GM12878 (cell line): ENCODE measurements at regions not wholly inside any gene's neighbourhood (a gene's known extent, or its start where the extent isn't known, plus 50 kb on each side); places are given as distances from the start of the nearest gene placed in this dataset.

Source experiments
- ATAC-seq: fragments of 200-7000 bp; cut with Tn5 transposase; 3 replicates; pipeline ENCODE4 v1.9.1; 2020; ENCODE audit warnings: mild to moderate bottlenecking, moderate library complexity
- BruUV-seq: library from RNA; stranded (reverse); fragments of 400-500 nt; replicated peaks from 2 replicates; lab custom pipeline; 2021; lab: Mats Ljungman, UMichigan
- CTCF ChIA-PET: fragments of 300-600 bp; sonication (Branson Sonifier 250); formaldehyde crosslinking; extraction: SDS; loops from one replicate; lab custom pipeline; 2021; ENCODE audit warnings: inconsistent platforms; lab: Yijun Ruan, JAX
- POLR2A ChIA-PET: fragments of 350-600 bp; formaldehyde crosslinking; extraction: SDS; loops from one replicate; lab custom pipeline; 2021; ENCODE audit warnings: inconsistent platforms; lab: Charles Lee
- RAD21 ChIA-PET: fragments of 300-600 bp; sonication (Branson Sonifier 250); formaldehyde crosslinking; loops from one replicate; lab custom pipeline; 2023; ENCODE audit warnings: antibody characterized with exemption; ENCODE audit not compliant: unreplicated experiment; lab: Charles Lee
- SMC1A ChIA-PET: fragments of 300-600 bp; sonication (Branson Sonifier 250); formaldehyde crosslinking; loops from one replicate; lab custom pipeline; 2023; ENCODE audit not compliant: unreplicated experiment, uncharacterized antibody; lab: Charles Lee
- DNase-seq: peaks from one replicate; pipeline ENCODE4 v3.0.0-alpha.2; 2011; ENCODE audit warnings: low read depth, low spot score
- FAIRE-seq: peaks from 3 replicates; lab custom pipeline; 2011; peaks lifted over from hg19 to GRCh38; lab: Jason Lieb, UNC
- H2AFZ ChIP-seq: 2 replicates; pipeline ENCODE4 v1.6.0; 2011; ENCODE audit warnings: low read depth, low read length, control low read depth; ENCODE audit not compliant: control insufficient read depth
- H3K27ac ChIP-seq: 2 replicates; pipeline ENCODE4 v1.5.1; 2011; ENCODE audit warnings: control low read depth; ENCODE audit not compliant: control insufficient read depth, insufficient read depth
- H3K27me3 ChIP-seq, 2 experiments: replicated peaks in 1 of 2; 2 replicates each; pipeline versions ENCODE4 v1.6.0 to v1.6.1; 2011; ENCODE audit warnings: low read length in 1 of 2; ENCODE audit not compliant: control insufficient read depth in 2 of 2, insufficient read depth in 2 of 2
- H3K36me3 ChIP-seq, 2 experiments: 2 replicates each; pipeline ENCODE4 v1.5.1; 2011; ENCODE audit warnings: low read length in 1 of 2; ENCODE audit not compliant: control insufficient read depth in 2 of 2, insufficient read depth in 2 of 2
- H3K4me1 ChIP-seq: 2 replicates; pipeline ENCODE4 v1.6.1; 2011; ENCODE audit warnings: mild to moderate bottlenecking, low read length, moderate library complexity, mixed read lengths; ENCODE audit not compliant: control insufficient read depth, insufficient read depth
- H3K4me2 ChIP-seq: 2 replicates; pipeline ENCODE4 v1.6.0; 2011; ENCODE audit warnings: control low read depth; ENCODE audit not compliant: control insufficient read depth, insufficient read depth
- H3K4me3 ChIP-seq: fragments of 200-600 bp; sonication (generic); 2 replicates; pipeline ENCODE4 v1.5.1; 2016
- H3K79me2 ChIP-seq: 2 replicates; pipeline ENCODE4 v1.6.0; 2011; ENCODE audit warnings: low read length; ENCODE audit not compliant: control insufficient read depth, insufficient read depth
- H3K9ac ChIP-seq: 2 replicates; pipeline ENCODE4 v1.8.0; 2011; ENCODE audit warnings: low read length, control low read depth, mixed read lengths; ENCODE audit not compliant: control insufficient read depth, insufficient read depth
- H3K9me3 ChIP-seq: replicated peaks from 3 replicates; pipeline ENCODE4 v1.5.1; 2011; ENCODE audit warnings: mild to moderate bottlenecking, low read length; ENCODE audit not compliant: control insufficient read depth, insufficient read depth
- H4K20me1 ChIP-seq: 2 replicates; pipeline ENCODE4 v1.6.0; 2011; ENCODE audit not compliant: control insufficient read depth, insufficient read depth
- ATF2 ChIP-seq: IDR thresholded peaks from 2 replicates; pipeline ENCODE4 v1.6.1; 2012; ENCODE audit warnings: low read length, inconsistent platforms
- BCL3 ChIP-seq: IDR thresholded peaks from 2 replicates; pipeline ENCODE4 v1.6.1; 2011; ENCODE audit warnings: borderline replicate concordance, low read depth, mild to moderate bottlenecking, moderate library complexity, low read length; ENCODE audit not compliant: insufficient read depth, poor library complexity, severe bottlenecking
- CHD4 ChIP-seq: fragments of 200-600 bp; sonication (generic); IDR thresholded peaks from 2 replicates; pipeline ENCODE4 v1.6.1; 2016; ENCODE audit warnings: mild to moderate bottlenecking
- GABPA ChIP-seq: IDR thresholded peaks from 2 replicates; pipeline ENCODE4 v1.6.1; 2014; ENCODE audit warnings: antibody characterized with exemption, low read depth, mild to moderate bottlenecking, inconsistent platforms
- IRF4 ChIP-seq: IDR thresholded peaks from 2 replicates; pipeline ENCODE4 v1.6.1; 2011; ENCODE audit warnings: low read depth, low read length
- NFYB ChIP-seq: IDR thresholded peaks from 2 replicates; pipeline ENCODE4 v1.6.1; 2011; ENCODE audit warnings: low read depth, mild to moderate bottlenecking, low read length, improper control_type of control experiment, moderate library complexity; ENCODE audit not compliant: insufficient read depth
- NR2F1 ChIP-seq: fragments of 450-650 bp; conservative IDR thresholded peaks from 2 replicates; pipeline ENCODE4 v1.6.1; 2017; ENCODE audit warnings: mild to moderate bottlenecking
- NRF1 ChIP-seq: conservative IDR thresholded peaks from 2 replicates; pipeline ENCODE4 v1.6.1; 2011; ENCODE audit warnings: mild to moderate bottlenecking, low read depth, low read length, improper control_type of control experiment
- POLR2A ChIP-seq: IDR thresholded peaks from 2 replicates; pipeline ENCODE4 v1.6.1; 2011; ENCODE audit warnings: low read depth, mild to moderate bottlenecking, low read length
- POLR2AphosphoS2 ChIP-seq: IDR thresholded peaks from 2 replicates; pipeline ENCODE4 v1.6.1; 2011; ENCODE audit warnings: low read depth, mild to moderate bottlenecking, low read length, improper control_type of control experiment, moderate library complexity
- RELA ChIP-seq: fragments of 450-650 bp; IDR thresholded peaks from 2 replicates; pipeline ENCODE4 v1.8.0; 2014; ENCODE audit warnings: borderline replicate concordance; ENCODE audit not compliant: partially characterized antibody
- SKIL ChIP-seq: fragments of 450-650 bp; IDR thresholded peaks from 2 replicates; pipeline ENCODE4 v1.6.1; 2017; ENCODE audit warnings: mild to moderate bottlenecking, low read depth, inconsistent platforms; ENCODE audit not compliant: poor library complexity, severe bottlenecking
- STAT3 ChIP-seq: IDR thresholded peaks from 2 replicates; pipeline ENCODE4 v1.6.1; 2011; ENCODE audit warnings: low read depth, low read length, improper control_type of control experiment
- USF1 ChIP-seq: IDR thresholded peaks from 2 replicates; pipeline ENCODE4 v1.6.1; 2011; ENCODE audit warnings: borderline replicate concordance, low read depth, mild to moderate bottlenecking, moderate library complexity, mixed read lengths, low read length; ENCODE audit not compliant: insufficient read depth; ENCODE audit errors: extremely low read length
- ZNF384 ChIP-seq: IDR thresholded peaks from 2 replicates; pipeline ENCODE4 v1.6.1; 2012; ENCODE audit warnings: low read depth, mild to moderate bottlenecking, low read length, improper control_type of control experiment, borderline replicate concordance
- WGBS: methylation state at CpG from one replicate; pipeline ENCODE4 v1.1.6; 2016; ENCODE audit warnings: low lambda C conversion rate; ENCODE audit not compliant: insufficient replicate concordance, insufficient coverage; ENCODE audit errors: missing lambda C conversion rate; 5-methylcytosine and 5-hydroxymethylcytosine counted together
- in situ Hi-C: fragments of 300-500 bp; cut with MboI; formaldehyde crosslinking; loops from 9 replicates; pipeline ENCODE4 v1.14.3; 2018; ENCODE audit warnings: mixed read lengths
- intact Hi-C: fragments of 100-400 bp; cut with micrococcal nuclease; formaldehyde crosslinking; loops from one replicate; pipeline ENCODE4 v1.14.2; 2022; ENCODE audit not compliant: unreplicated experiment

GRCh38 chrX:74104356-74105015 lies 199.5 kb upstream of the ZCCHC13 start:
- Histone ChIP-seq H2AFZ (no peak overlapping the region), H3K4me3 (no peak overlapping the region), H3K9ac (no peak overlapping the region), H3K27me3 (no peaks in the 10 kb centered on the region), H3K27ac (no peak overlapping the region), H3K9me3 (no peaks in the 10 kb centered on the region; the same call in 2 of the 3 replicates), H3K79me2 (no peaks in the 10 kb centered on the region), H3K4me1 (no peaks in the 10 kb centered on the region), H3K36me3 (no peaks in the 10 kb centered on the region), H3K4me2 (no peak overlapping the region), H4K20me1 (no peaks in the 10 kb centered on the region)
- ChIA-PET POLR2A (no interaction called here), CTCF (no interaction called here), RAD21 (no interaction called here), SMC1A (no interaction called here)
- ATAC-seq, result no peak
- DNase-seq, result no peak
- FAIRE-seq, result no peak
- 29% methylated on average over 3 of the region's 3 CpGs for WGBS
- no TSS peak for BruUV-seq
- in situ Hi-C loops, result no loop called here
- intact Hi-C loops, result no loop called here
- TF ChIP-seq BCL3, result no peak
- no peak for TF ChIP-seq SKIL
- TF ChIP-seq RELA, result no peak
- TF ChIP-seq ATF2, result no peak
- no peak for TF ChIP-seq NR2F1
- TF ChIP-seq STAT3, result no peak
- TF ChIP-seq NRF1, result no peak
- no peak for TF ChIP-seq NFYB
- TF ChIP-seq GABPA, result no peak
- TF ChIP-seq CHD4, result no peak
- TF ChIP-seq IRF4, result no peak
- no peak for TF ChIP-seq USF1
- no peak for TF ChIP-seq POLR2AphosphoS2
- TF ChIP-seq POLR2A, result no peak
- TF ChIP-seq ZNF384, result no peak
